Endothelial cell of umbilical vein (primary cell): ENCODE measurements at regions not wholly inside any gene's neighbourhood (a gene's known extent, or its start where the extent isn't known, plus 50 kb on each side); places are given as distances from the start of the nearest gene placed in this dataset.

Experiments
- BruUV-seq: library from RNA; stranded (reverse); fragments of 400-500 nt; replicated peaks from 2 replicates; lab custom pipeline; 2021; lab: Mats Ljungman, UMichigan
- CTCF ChIA-PET: fragments of 300-600, 350-600 bp; sonication (Branson Sonifier 250); formaldehyde crosslinking; loops from one replicate; lab custom pipeline; 2021; ENCODE audit warnings: antibody characterized with exemption, inconsistent platforms; lab: Charles Lee
- POLR2A ChIA-PET: fragments of 300-600, 350-600 bp; sonication (Branson Sonifier 250); formaldehyde crosslinking; loops from one replicate; lab custom pipeline; 2021; ENCODE audit warnings: antibody characterized with exemption, inconsistent platforms; lab: Charles Lee
- DNase-seq: peaks from one replicate; pipeline ENCODE4 v3.0.0-alpha.2; 2011; ENCODE audit warnings: low read depth, low spot score
- FAIRE-seq: peaks from 2 replicates; lab custom pipeline; 2011; peaks lifted over from hg19 to GRCh38; lab: Jason Lieb, UNC
- H2AFZ ChIP-seq: 2 replicates; pipeline ENCODE4 v1.6.0; 2012; ENCODE audit warnings: low read depth, low read length, control low read depth, inconsistent platforms
- H3K27ac ChIP-seq: 2 replicates; pipeline ENCODE4 v1.5.1; 2011; ENCODE audit warnings: low read depth, mild to moderate bottlenecking, control low read depth, low read length, moderate library complexity; ENCODE audit not compliant: insufficient read depth
- H3K27me3 ChIP-seq, 2 experiments: 2 replicates each; pipeline versions ENCODE4 v1.6.0 to v1.6.1; 2011; ENCODE audit warnings: low read length in 2 of 2, mixed read lengths in 1 of 2; ENCODE audit not compliant: control insufficient read depth in 2 of 2, insufficient read depth in 2 of 2
- H3K36me3 ChIP-seq, 2 experiments: 2 replicates in 1 of 2; 3 replicates in 1 of 2; pipeline ENCODE4 v1.5.1; 2011; ENCODE audit warnings: low read length in 2 of 2, mild to moderate bottlenecking in 1 of 2, moderate library complexity in 1 of 2; ENCODE audit not compliant: control insufficient read depth in 2 of 2, insufficient read depth in 2 of 2; ENCODE audit errors: extremely low read depth in 1 of 2
- H3K4me1 ChIP-seq: 3 replicates; pipeline ENCODE4 v1.5.1; 2011; ENCODE audit warnings: mild to moderate bottlenecking, low read length; ENCODE audit not compliant: control insufficient read depth, insufficient read depth; ENCODE audit errors: extremely low read depth
- H3K4me2 ChIP-seq: 2 replicates; pipeline ENCODE4 v1.6.1; 2011; ENCODE audit warnings: low read length, control low read depth, mixed read lengths; ENCODE audit not compliant: insufficient read depth
- H3K4me3 ChIP-seq, 3 experiments: fragments of 200-600 bp in 1 of 3; sonication (generic), shearing (Covaris generic) in 1 of 3; replicated peaks in 1 of 3; 2 replicates each; pipeline ENCODE4 v1.5.1; 2011 to 2016; ENCODE audit warnings: control low read depth in 3 of 3, low read length in 3 of 3, mild to moderate bottlenecking in 2 of 3, inconsistent platforms in 1 of 3, low read depth in 1 of 3, moderate library complexity in 1 of 3; ENCODE audit not compliant: insufficient read depth in 1 of 3
- H3K79me2 ChIP-seq: 2 replicates; pipeline ENCODE4 v1.6.0; 2012; ENCODE audit warnings: low read length, inconsistent platforms; ENCODE audit not compliant: control insufficient read depth, insufficient read depth
- H3K9ac ChIP-seq: replicated peaks from 2 replicates; pipeline ENCODE3; 2011; ENCODE audit warnings: low read length, control low read depth; ENCODE audit not compliant: insufficient read depth; ENCODE audit errors: extremely low read depth
- H3K9me1 ChIP-seq: replicated peaks from 3 replicates; pipeline ENCODE4 v1.6.0; 2011; ENCODE audit warnings: mild to moderate bottlenecking, low read length; ENCODE audit not compliant: control insufficient read depth, insufficient read depth; ENCODE audit errors: extremely low read depth
- H3K9me3 ChIP-seq: replicated peaks from 2 replicates; pipeline ENCODE4 v1.5.1; 2012; ENCODE audit warnings: low read length, inconsistent platforms; ENCODE audit not compliant: control insufficient read depth, insufficient read depth
- H4K20me1 ChIP-seq: replicated peaks from 2 replicates; pipeline ENCODE3; 2011; ENCODE audit warnings: mild to moderate bottlenecking, low read length; ENCODE audit not compliant: control insufficient read depth, insufficient read depth; ENCODE audit errors: extremely low read depth
- CTCF ChIP-seq, 2 donors: IDR thresholded peaks; 1 replicate in 1 of 2; 2 replicates in 1 of 2; pipeline ENCODE4 v1.5.1; 2011; ENCODE audit warnings: low read length in 2 of 2, mild to moderate bottlenecking in 2 of 2, moderate library complexity in 2 of 2, control low read depth in 1 of 2, inconsistent platforms in 1 of 2, low read depth in 1 of 2; ENCODE audit not compliant: insufficient read depth in 1 of 2; ENCODE audit errors: extremely low read depth in 1 of 2
- EZH2 ChIP-seq: IDR thresholded peaks from 2 replicates; pipeline ENCODE4 v1.6.1; 2012; ENCODE audit warnings: borderline replicate concordance, low read depth, mild to moderate bottlenecking, moderate library complexity, low read length, inconsistent platforms; ENCODE audit not compliant: severe bottlenecking
- FOS ChIP-seq: IDR thresholded peaks from 2 replicates; pipeline ENCODE4 v1.6.1; 2011; ENCODE audit warnings: mild to moderate bottlenecking, low read length, moderate library complexity, borderline replicate concordance; ENCODE audit not compliant: insufficient read depth
- GATA2 ChIP-seq: IDR thresholded peaks from 2 replicates; pipeline ENCODE4 v1.7.0; 2011; ENCODE audit warnings: low read depth, mild to moderate bottlenecking, moderate library complexity, mixed read lengths, low read length; ENCODE audit not compliant: insufficient read length, insufficient read depth
- JUN ChIP-seq: IDR thresholded peaks from 2 replicates; pipeline ENCODE4 v1.6.1; 2011; ENCODE audit warnings: borderline replicate concordance, low read depth; ENCODE audit not compliant: insufficient read length, insufficient read depth
- MYC ChIP-seq: IDR thresholded peaks from one replicate; pipeline ENCODE4 v1.6.1; 2011; ENCODE audit warnings: mild to moderate bottlenecking, low read depth, low read length
- POLR2A ChIP-seq: IDR thresholded peaks from 2 replicates; pipeline ENCODE4 v1.6.1; 2012; ENCODE audit warnings: low read depth, mild to moderate bottlenecking, control low read depth, low read length
- POLR2AphosphoS5 ChIP-seq: IDR thresholded peaks from 2 replicates; pipeline ENCODE4 v1.6.1; 2012; ENCODE audit warnings: low read depth, mild to moderate bottlenecking, control low read depth, low read length, moderate library complexity; ENCODE audit not compliant: insufficient read depth
- dilution Hi-C: fragments of 300-500 bp; cut with MboI; formaldehyde crosslinking; loops from one replicate; pipeline ENCODE4 v1.15.0; 2019; ENCODE audit warnings: low sequenced_read_pairs; ENCODE audit not compliant: extremely low pct_ligation_motif_present
- intact Hi-C: fragments of 100-400 bp; cut with micrococcal nuclease; formaldehyde crosslinking; loops from one replicate; pipeline ENCODE4 v1.10.0; 2022
- TF ChIP-seq, protein P1 (sequence below): IDR thresholded peaks from 2 replicates; pipeline ENCODE4 v1.6.1; 2011; ENCODE audit not compliant: insufficient read depth, insufficient read length

GRCh38 chr11:23574149-23574548 lies 713.9 kb upstream of the CCDC179 start:
- Histone ChIP-seq H3K4me2 (no peak overlapping the region), H3K9ac (no peak overlapping the region), H3K27ac (no peak overlapping the region), H2AFZ (no peak overlapping the region), H3K9me1 (no peaks in the 10 kb centered on the region), H3K36me3 (no peaks in the 10 kb centered on the region), H3K4me1 (peaks cover 18% of the 10 kb centered on the region), H3K9me3 (no peaks in the 10 kb centered on the region), H3K4me3 (no peak overlapping the region), H3K27me3 (no peaks in the 10 kb centered on the region), H4K20me1 (no peaks in the 10 kb centered on the region), H3K79me2 (no peaks in the 10 kb centered on the region)
- ChIA-PET POLR2A (no interaction called here), CTCF (interaction anchor here (0.6 kb wide), 1 partner anchor 9 kb away, joined by 3 read pairs; no protein-coding TSS in a partner anchor)
- TF ChIP-seq POLR2AphosphoS5 (no peak), GATA2 (no peak), JUN (no peak), EZH2 (no peak), CTCF (IDR thresholded peaks at IDR 0.05; ENCODE audit: extremely low read depth in 1 of 2, insufficient read depth in 1 of 2, low read depth in 1 of 2, low read length in 2 of 2) (no peak), MYC (no peak), FOS (no peak), POLR2A (no peak)
- TF ChIP-seq, protein P1, sequence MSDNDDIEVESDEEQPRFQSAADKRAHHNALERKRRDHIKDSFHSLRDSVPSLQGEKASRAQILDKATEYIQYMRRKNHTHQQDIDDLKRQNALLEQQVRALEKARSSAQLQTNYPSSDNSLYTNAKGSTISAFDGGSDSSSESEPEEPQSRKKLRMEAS = no peak
- dilution Hi-C loops = no loop called here
- FAIRE-seq (no peak), DNase-seq (no peak)
- intact Hi-C loops = no loop called here
- BruUV-seq = no TSS peak
